Epithelial cell of proximal tubule (primary cell): ENCODE measurements at regions not wholly inside any gene's neighbourhood (a gene's known extent, or its start where the extent isn't known, plus 50 kb on each side); places are given as distances from the start of the nearest gene placed in this dataset.

Experiments
- DNase-seq: peaks from one replicate; pipeline ENCODE4 v3.0.0-alpha.2; 2011; ENCODE audit warnings: low read depth
- H3K4me3 ChIP-seq: 2 replicates; pipeline ENCODE4 v1.5.1; 2011; ENCODE audit warnings: low read depth, mild to moderate bottlenecking, low read length
- CTCF ChIP-seq: conservative IDR thresholded peaks from 2 replicates; pipeline ENCODE4 v1.5.1; 2012; ENCODE audit warnings: low read depth, mild to moderate bottlenecking, low read length

DNA sequence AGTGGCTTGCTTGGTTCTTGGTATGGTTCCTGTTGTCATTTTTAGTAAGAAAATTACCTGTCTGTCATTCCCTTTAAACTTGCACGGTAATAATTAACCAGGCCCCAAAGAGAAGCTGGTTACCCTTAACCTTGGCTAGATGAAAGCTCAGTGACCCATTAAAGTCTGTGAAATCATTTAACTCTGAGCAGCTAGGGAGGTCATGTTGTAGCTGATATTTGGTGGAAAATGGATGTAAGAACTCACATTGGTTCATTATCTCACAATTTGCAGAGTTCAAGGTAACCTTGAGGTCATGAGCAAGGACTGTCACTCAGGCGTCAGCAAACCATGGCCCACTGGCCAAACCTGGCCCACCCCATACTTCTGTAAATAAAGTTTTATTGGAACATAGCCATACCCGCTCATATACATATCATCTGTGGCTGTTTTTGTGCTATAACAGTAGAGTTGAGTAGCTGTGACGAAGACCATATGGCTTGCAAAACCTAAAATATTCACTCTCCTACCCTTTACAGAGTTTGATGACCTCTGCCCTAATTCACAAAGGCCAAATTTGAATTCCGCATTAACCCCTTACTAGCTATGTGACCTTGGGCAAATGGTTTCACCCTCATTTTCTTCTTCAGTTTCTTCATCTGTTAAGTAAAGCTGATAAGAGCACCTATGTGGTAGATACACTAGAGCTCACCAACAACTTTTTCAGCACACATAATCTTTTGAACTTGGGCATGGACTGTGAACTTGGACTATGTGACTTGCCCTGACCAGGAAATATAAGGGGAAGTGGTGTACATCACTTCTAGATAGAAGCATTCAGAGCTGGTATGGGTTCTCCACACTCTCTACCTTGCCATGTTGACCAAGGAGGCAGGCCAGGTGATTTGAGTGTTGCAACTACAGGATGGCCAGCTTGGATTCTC lies 61.5 kb upstream of the CPEB4 start:
- no peak for TF ChIP-seq CTCF
- no peak for DNase-seq
- no peak overlapping the region for H3K4me3 ChIP-seq

- no peak for TF ChIP-seq CTCF
Observed at GRCh38 chr5:173828952-173829351, 59.2 kb upstream of the CPEB4 start.

GRCh38 chr5:173829826-173830225 lies 58.3 kb upstream of the CPEB4 start:
- H3K4me3 ChIP-seq, result no peak overlapping the region
- peak; percentile 80 for DNase-seq
- TF ChIP-seq CTCF, result no peak

More at GRCh38 chr5:173828952-173829351, 59.2 kb upstream of the CPEB4 start:
- DNase-seq, result no peak
- no peak overlapping the region for H3K4me3 ChIP-seq

DNA sequence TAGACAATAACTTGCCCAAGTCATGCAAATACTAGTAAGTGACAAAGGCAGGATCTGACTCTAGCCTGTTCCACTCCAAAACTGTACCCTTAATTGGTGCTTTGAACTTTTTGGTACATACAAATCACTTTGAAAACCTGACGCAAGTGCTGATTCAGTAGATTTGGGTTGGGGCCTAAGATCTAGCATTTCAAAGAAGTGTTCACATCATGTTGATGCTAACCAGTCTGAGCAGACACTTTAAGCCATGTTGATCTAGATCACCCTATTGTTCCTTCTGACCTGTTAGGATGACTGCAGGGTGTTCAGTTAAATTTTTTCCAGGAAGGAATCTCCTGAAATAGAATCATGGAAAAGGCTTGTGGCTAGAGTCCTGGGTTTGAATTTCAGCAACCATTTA lies 57.7 kb upstream of the CPEB4 start:
- no peak for DNase-seq
- H3K4me3 ChIP-seq, result no peak overlapping the region
- TF ChIP-seq CTCF, result no peak

DNA sequence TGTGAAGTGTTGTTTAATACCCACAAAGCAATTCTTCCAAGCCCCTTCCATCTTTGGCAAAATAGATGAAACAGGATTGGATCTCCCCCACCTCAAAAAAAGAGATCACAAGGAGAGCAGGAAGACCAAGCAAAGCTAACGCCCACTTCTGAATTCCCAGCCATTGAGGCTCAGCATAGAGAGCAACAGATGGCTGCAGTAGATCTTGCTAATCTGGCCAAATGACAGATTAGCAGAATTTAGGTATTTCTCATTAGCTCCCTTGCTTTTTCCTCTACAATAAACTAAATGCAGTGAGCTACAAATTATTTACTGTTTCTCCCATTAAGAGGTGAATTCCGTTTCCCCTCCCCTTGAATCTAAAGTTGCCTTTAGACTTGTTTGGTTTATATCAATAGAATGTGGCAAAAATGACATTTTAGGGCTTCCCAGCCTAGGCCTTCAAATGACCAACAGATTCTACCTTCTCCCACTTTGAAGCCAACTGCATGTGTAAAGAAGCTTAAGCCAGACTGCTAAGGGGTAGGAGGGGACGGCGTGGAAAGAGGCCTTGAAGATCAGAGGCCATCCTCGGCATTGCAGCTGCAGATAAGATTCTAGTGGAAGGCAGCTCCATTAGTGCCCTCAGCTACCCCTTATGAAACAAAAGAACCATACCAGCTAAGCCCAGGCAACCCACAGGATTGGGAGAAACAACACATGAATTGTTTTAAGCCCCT lies 56.8 kb upstream of the CPEB4 start:
- no peak for DNase-seq
- TF ChIP-seq CTCF, result no peak
- no peak overlapping the region for H3K4me3 ChIP-seq

DNA sequence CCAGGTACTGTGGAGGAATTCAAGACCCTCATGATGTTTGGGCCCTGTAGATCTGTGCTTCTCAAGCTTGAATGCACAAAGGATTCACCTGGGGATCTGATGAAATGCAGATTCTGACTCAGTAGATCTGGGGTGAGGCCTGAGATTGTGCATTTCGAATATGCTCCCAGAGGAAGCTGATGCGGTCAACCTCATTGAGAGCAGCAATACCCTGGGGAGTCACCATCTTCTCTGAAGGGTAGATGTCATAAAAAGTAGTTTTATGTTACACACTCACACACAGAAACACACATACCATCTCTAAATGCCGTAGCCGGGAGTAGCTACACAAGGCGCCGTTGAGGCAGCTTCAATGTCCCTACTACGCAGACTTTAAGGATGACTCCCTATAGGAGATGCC lies 55.8 kb upstream of the CPEB4 start:
- TF ChIP-seq CTCF, result no peak
- no peak overlapping the region for H3K4me3 ChIP-seq
- DNase-seq, result no peak
